GM19043 (cell line): ENCODE measurements at regions not wholly inside any gene's neighbourhood (a gene's known extent, or its start where the extent isn't known, plus 50 kb on each side); places are given as distances from the start of the nearest gene placed in this dataset.

Source experiments
- ATAC-seq: cut with Tn5 transposase; IDR thresholded peaks from one replicate; pipeline ENCODE4 v1.9.1; 2021; ENCODE audit warnings: low read depth; ENCODE audit not compliant: unreplicated experiment

DNA sequence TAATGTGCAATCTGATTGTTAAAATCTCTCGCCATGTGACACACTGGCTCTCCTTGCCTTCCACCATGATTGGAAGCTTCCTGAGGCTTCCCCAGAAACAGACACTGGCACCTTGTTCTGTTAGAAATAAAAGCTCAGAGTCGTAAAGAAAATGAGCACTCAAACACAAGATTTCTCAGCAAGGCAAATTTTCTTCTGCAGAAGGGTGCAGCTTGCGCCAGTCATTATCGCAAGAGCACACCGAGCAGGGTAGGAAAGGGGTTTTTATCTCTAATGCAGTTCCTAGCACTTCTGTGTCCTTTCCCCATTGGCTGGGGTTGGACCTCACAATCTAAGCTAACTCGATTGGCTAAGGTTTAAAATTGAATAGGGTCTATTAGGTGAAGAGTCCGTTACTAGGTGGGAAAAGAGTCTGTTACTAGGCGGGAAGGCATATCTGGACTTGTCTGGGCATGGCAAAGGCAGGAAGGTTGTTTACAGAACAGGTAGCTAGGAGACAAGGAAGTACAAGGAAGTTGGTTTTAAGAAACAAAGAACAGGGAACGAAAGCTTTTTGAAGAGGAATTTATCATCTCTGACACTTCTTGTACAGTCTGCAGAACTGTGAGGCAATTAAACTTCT is 62.6 kb upstream of the BICD1 start:
- no peak for ATAC-seq

DNA sequence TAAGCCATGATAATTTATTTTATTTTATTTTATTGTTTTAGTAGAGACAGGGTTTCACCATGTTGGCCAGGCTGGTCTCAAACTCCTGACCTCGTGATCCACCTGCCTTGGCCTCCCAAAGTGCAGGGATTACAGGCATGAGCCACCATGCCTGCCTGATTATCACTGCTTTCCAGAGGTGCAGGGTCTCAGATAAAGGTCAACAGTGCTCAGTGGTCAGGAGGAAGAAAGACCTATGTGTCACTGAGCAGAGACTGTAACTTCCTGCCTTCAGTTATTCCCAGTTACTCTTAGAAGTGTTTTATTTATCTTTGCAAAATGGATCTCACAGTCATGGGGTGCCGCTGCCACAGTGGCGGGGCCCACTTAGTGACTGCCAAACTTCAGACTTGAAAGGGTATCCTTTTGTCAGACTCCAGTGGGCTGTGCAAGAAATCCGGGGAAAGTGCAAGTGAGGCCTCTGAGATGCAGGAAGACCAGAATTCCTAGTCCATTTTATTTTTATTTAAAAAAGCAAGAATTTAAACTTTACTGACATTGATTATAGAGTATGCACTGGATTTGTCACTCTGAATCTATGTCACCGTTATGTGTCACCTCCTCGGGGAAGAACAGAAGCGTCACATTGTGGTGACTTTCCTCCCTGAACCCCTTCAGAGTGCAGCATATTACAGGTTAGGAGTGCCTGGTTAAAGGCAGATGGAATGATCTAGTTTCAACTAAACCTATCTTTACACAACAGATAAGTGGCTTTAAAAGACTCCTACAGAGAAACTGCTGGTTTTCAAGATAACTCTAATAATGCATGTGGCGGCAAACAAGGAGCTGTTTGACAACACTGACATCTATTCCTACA is 59.1 kb upstream of the BICD1 start:
- no peak for ATAC-seq

GRCh38 chr12:32048791-32049190 is 57.9 kb upstream of the BICD1 start:
- ATAC-seq, result no peak

- no peak for ATAC-seq
These were observed 56.7 kb upstream of the BICD1 start for GRCh38 chr12:32049956-32050355.

- no peak for ATAC-seq
These were observed 55.0 kb upstream of the BICD1 start for GRCh38 chr12:32051511-32052211.

- ATAC-seq, result no peak
These were observed 54.4 kb upstream of the BICD1 start for GRCh38 chr12:32052212-32052713.

DNA sequence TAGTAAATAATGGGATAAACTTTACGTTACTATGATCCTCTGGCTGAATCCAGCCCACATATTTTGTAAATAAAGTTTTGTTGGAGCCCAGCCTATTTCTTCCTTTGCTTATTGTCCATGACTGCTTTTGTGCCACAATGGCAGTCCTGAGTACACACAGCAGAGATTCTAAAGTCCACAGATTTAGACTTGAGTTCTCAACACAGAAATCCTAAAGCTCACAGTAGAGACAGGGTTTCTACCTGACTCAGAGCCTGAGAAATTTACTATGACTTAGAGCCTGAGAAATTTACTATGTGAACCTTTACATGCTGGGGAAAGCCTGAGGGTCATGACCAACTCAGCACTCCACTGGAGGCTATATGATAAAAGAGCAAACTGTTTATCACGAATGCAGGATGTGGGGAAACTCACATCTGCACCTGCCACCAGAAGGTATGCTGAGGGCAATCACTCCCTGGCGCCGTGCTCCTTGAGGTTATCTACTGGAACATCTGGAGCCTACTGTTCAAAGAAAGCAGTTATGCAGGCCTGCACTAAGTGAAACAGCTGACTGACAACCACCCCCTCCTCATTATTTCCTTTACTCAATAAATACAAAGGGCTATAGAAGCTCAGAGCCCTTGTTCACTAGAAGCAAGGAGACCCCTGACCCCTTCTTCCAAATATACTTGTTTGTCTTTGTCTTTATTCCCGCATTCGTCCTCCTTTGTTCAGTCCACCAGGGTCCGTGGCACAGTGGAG is 52.6 kb upstream of the BICD1 start:
- ATAC-seq, result no peak
